ENCODE measurements at regions not wholly inside any gene's neighbourhood (a gene's known extent, or its start where the extent isn't known, plus 50 kb on each side); places are given as distances from the start of the nearest gene placed in this dataset.

DNA sequence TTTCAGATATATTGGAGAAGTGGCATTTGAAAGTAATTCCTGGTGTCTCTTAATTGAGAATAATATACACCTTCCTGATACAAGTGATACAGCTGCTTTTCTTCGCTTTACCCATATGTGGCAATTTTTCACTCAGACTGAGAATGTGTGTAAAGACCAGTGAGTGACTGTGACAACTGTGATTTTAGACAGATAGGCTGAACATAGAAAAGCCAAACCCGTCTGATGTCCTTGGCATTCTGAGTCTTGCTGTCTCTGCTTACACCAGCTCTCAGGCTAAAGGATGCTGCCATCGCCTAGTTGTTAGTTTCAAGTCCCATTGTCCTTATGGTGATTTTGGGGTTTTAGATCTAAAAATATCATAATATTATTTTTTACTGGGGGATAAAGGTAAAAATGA lies 492.6 kb downstream of the RFC3 start:
- DNase-seq (ENCODE audit: low spot score): no peak

GRCh38 chr13:34311251-34311650 lies 493.3 kb downstream of the RFC3 start:
- DNase-seq (ENCODE audit: low spot score): no peak

- no peak for DNase-seq (ENCODE audit: low spot score)
Observed at GRCh38 chr13:34312578-34312977, 494.6 kb downstream of the RFC3 start.

- DNase-seq (ENCODE audit: low spot score): no peak
Observed at GRCh38 chr13:34320084-34320483, 502.1 kb downstream of the RFC3 start.

GRCh38 chr13:34322014-34322742 lies 504.2 kb downstream of the RFC3 start:
- DNase-seq (ENCODE audit: low spot score): no peak

DNA sequence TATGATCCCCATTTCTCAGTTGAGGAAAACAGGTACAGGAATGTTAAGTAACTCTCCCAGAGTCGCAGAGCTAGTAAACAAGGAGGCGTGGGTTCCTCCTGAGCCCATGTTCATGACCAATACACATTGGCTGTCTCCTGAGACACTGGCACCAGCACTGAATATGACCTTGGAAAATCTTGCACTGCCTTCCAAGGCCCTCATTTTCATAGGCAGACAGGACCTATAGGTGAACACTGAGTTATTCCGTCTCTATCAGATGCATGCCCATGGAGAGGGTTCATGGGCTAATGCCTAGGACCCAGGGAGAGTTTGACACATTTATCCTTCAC lies 504.8 kb downstream of the RFC3 start:
- no peak for DNase-seq (ENCODE audit: low spot score)

- no peak for DNase-seq (ENCODE audit: low spot score)
Observed at GRCh38 chr13:34335014-34336007, 517.4 kb downstream of the RFC3 start.

GRCh38 chr13:34338102-34338501 lies 520.2 kb downstream of the RFC3 start:
- DNase-seq (ENCODE audit: low spot score): no peak

- peak; percentile 25 for DNase-seq (ENCODE audit: low spot score)
Observed at GRCh38 chr13:34340534-34340933, 522.6 kb downstream of the RFC3 start.

DNA sequence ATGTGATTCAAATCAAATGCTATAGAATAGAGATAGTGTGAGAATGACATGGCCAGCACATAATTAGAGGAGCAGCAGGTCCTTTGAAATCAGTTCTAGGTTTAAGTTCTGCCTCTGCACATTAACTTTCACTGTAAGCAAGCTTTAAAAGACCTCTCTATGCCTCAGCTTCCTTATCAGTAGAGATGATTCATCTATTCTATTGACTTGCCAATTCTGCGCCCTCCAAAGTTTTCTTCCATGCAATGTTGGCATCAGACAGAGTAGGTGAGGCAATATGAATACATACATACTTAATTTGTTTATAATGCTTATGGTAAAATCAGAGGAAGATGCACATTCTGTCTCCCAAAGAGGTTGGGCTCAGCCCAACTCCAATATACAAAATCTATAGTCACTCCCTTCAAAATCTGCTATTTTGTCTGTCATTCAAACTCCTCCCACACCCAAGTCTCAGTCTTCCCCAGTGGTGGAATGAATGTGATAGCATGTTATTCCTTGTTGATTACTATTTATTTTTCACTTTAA lies 525.5 kb downstream of the RFC3 start:
- DNase-seq (ENCODE audit: low spot score): no peak

DNA sequence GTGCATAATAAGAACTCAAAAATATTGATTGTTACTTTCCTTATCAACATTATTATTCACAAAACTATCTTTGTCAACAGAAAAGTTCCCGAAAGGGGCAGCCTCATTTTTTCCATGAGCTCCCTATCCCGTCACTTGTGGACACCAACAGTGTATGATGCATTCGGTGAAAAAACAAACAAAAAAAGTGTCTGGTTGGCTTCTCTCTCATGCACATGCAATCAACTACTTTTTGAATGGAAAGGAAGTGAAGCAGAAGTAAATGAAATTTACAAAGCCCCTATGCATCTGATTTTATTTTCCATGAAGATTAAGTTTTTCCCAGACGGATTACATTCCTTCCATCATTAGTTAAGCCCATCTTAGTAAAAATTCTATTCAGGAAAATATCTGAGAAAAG lies 526.9 kb downstream of the RFC3 start:
- DNase-seq (ENCODE audit: low spot score): no peak

- no peak for DNase-seq (ENCODE audit: low spot score)
Observed at GRCh38 chr13:34345258-34345965, 527.5 kb downstream of the RFC3 start.

DNA sequence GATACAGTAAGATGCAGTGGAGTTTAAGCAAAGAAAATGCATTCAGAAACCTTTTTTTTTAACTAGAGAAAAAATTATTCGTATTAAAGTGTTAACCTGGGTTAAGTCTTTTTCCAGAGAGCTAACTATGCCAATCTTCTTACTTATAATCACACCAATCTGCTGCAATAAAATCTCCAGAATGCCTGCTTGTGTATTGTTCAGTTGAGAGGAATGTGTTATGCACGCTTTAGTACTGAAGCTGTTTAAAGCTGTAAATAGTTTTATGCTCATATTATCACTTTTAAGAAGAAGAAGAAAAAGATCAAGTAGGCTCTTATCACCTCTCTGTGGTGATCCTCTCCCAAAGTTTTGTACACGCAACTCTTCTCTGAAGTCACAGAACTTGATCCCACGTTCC lies 528.7 kb downstream of the RFC3 start:
- no peak for DNase-seq (ENCODE audit: low spot score)

DNA sequence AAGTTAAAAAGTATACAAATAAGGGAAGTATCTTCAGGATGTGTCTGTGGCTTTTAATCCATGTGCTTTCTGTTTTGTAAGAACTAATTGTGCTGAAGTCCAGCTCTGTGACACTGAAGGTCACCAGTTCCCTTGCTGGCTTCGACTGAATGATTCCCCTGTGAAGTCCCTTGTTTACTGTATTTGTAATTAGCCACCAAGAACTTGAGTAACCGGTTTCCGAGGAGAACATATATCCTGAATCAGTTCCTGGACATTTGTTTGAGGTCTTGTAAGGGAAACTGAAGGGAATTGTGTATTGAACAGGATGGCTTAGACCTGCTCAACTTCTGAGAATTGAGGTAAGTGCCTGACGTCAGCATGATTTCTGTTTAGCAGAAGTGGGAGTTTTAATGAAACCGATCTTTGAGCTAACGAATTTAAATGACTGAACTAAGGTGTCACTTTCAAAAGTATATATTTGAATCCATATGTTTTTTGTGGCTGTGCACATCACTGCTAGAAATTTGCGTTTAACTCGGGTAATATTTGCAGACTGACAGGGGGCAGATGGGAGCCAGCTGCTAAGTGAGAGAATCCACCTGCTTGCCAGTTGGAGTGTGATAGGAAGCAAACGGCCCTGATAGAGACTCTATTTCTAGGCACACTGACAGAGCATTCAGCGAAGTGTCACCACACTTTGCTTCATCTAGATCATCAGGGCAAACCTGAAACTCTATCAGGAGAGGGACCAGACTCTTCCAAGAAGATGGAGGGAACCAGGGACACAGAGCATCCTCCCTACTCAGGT lies 530.0 kb downstream of the RFC3 start:
- no peak for DNase-seq (ENCODE audit: low spot score)

GRCh38 chr13:34349091-34349722 lies 531.3 kb downstream of the RFC3 start:
- DNase-seq (ENCODE audit: low spot score): peak; percentile 65

DNA sequence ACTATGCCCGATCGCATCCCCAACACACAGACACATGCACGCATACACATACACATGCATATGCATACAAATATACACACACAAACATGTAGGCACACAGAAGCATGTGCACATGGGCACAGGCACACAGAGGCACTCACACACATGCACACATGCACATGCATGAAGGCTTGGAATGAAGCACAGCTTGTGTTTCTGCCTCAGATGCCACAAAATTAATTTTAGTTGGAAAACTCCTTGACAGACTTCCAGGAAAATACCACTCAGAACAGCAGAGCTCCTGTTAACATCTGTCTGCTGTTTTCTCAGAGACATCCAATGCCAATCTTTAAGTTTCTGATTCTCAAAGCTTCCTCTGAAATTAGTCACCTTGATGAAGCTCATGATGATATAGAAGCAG lies 532.7 kb downstream of the RFC3 start:
- no peak for DNase-seq (ENCODE audit: low spot score)

DNA sequence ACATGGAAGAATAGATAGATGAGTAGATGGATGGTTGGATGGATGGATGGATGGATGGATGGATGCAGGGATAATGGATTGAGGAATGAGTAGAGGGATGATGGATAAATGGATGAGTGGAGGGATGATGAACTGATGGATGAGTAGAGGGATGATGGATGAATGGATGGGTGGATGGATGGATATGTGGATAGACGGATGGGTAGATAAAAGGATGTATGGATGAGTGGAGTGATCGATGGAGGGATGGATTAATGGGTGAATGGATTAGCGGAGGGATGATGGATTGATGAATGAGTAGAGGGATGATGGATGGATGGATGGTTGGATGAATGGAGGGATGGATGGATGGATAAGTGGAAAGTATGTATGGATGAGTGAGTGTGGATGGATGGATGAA lies 533.2 kb downstream of the RFC3 start:
- no peak for DNase-seq (ENCODE audit: low spot score)

DNA sequence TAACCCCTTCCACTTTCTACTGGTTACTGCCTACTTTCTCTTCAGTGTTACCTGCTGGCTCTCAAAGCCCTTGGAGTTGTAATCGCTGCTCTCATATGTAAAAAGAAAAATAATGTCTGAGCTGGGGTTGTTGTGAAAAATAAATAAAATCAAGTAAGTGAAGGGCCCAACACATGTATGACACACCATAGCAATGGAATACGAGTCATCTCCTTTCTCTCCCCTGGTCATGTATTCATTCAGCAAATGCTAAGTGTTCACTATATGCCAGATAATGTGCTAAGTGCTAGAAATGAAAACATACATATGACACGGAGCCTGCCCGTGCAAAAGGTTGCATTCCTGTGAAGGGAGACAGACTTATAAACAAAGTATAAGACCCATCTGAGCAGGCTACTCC lies 535.0 kb downstream of the RFC3 start:
- DNase-seq (ENCODE audit: low spot score): no peak

DNA sequence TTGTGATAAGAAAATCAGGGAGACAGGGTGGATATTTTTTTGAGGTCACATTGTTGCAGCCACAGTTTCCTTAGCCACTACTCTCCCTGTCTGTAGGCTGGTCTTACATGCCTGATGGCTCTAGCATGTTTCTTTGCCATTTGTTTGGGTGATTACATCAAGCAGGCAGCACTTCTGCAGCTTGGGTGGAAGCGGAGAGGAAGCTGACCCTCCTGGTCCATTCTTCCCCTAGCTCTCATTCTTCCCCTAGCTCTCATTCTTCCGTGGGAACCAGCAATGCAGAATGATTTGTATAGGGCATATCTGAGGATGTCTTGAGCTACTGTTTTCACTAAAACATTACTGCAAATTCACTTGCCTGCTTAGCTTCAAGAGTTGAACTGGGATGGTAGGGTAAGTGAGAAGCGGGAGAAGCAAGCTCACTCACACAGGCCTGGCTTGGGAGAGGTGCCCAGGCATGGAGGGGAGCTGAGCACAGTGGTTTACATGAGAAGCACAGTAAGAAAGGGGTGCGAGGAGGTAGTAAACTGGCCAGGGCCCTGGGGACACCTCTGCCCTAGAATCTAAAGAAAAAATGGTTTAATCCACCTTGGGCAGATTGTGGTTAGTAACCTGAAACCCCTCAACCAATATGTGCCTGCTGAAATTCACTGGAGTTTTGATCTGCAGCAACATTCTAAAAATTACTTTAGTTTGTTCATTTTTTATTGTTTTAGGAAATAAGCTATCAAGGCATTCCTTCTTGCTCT lies 538.9 kb downstream of the RFC3 start:
- no peak for DNase-seq (ENCODE audit: low spot score)

Measured in H4 (cell line).